ENCODE measurements at regions not wholly inside any gene's neighbourhood (a gene's known extent, or its start where the extent isn't known, plus 50 kb on each side); places are given as distances from the start of the nearest gene placed in this dataset.

DNA sequence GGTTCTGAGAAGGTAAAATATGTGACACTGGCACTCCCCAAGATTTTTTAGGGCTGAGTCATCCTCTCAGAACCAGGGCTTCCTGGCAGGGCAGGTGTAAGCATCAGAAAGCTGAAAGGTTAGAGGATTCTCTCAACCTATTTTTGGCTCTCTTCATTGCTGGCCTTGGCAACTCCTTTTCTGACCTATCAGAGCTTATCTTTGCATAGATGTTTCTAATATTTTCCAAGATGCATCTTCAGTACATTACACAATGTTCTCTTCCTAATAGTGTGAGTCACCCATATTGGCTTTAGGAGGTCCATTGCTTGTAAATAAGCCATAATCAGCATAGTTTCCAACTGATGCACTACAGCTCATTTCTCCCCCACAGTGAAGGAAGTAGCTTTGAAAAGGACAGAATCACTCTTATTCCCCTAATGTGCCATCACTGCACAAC lies 2008.4 kb upstream of the PIK3C3 start:
- TF ChIP-seq ELF4 (IDR thresholded peaks at IDR 0.05) (no peak), ZNF384 (IDR thresholded peaks at IDR 0.05) (no peak), NFRKB (IDR thresholded peaks at IDR 0.05) (no peak), HDGF (IDR thresholded peaks at IDR 0.05; ENCODE audit: borderline replicate concordance) (no peak), SP1 (IDR thresholded peaks at IDR 0.05) (no peak), FOXK2 (IDR thresholded peaks at IDR 0.05) (no peak), LEF1 (IDR thresholded peaks at IDR 0.05; ENCODE audit: borderline replicate concordance) (no peak)
- ChIA-PET POLR2A (no interaction called here), CTCF (no interaction called here)
- no peak for DNase-seq (ENCODE audit: extremely low spot score)

GRCh38 chr18:39945076-39945475 lies 2010.0 kb upstream of the PIK3C3 start:
- TF ChIP-seq FOXK2 (IDR thresholded peaks at IDR 0.05) (no peak), SP1 (IDR thresholded peaks at IDR 0.05) (no peak), LEF1 (IDR thresholded peaks at IDR 0.05; ENCODE audit: borderline replicate concordance) (no peak), L3MBTL2 (conservative IDR thresholded peaks at IDR 0.05) (no peak), CTBP1 (IDR thresholded peaks at IDR 0.05; ENCODE audit: borderline replicate concordance) (no peak), SUZ12 (IDR thresholded peaks at IDR 0.05) (no peak), HDGF (IDR thresholded peaks at IDR 0.05; ENCODE audit: borderline replicate concordance) (no peak), ZNF384 (IDR thresholded peaks at IDR 0.05) (no peak), PKNOX1 (IDR thresholded peaks at IDR 0.05) (no peak), FOXM1 (IDR thresholded peaks at IDR 0.05; ENCODE audit: borderline replicate concordance) (no peak), ARNT (IDR thresholded peaks at IDR 0.05) (no peak), FOXA1 (IDR thresholded peaks at IDR 0.05) (no peak), ELF4 (IDR thresholded peaks at IDR 0.05) (no peak)
- CTCF ChIA-PET: no interaction called here
- POLR2A ChIA-PET: no interaction called here
- no peak for DNase-seq (ENCODE audit: extremely low spot score)

GRCh38 chr18:39942702-39943101 lies 2012.3 kb upstream of the PIK3C3 start:
- DNase-seq (ENCODE audit: extremely low spot score): no peak
- TF ChIP-seq L3MBTL2 (conservative IDR thresholded peaks at IDR 0.05): no peak
- TF ChIP-seq BHLHE40 (IDR thresholded peaks at IDR 0.05; ENCODE audit: borderline replicate concordance): no peak
- TF ChIP-seq SP1 (IDR thresholded peaks at IDR 0.05): no peak
- TF ChIP-seq FOXM1 (IDR thresholded peaks at IDR 0.05; ENCODE audit: borderline replicate concordance): no peak
- ChIA-PET CTCF (no interaction called here), POLR2A (no interaction called here)

- POLR2A ChIA-PET: no interaction called here
- no peak for DNase-seq (ENCODE audit: extremely low spot score)
- TF ChIP-seq ELF4 (IDR thresholded peaks at IDR 0.05): no peak
- no peak for TF ChIP-seq LEF1 (IDR thresholded peaks at IDR 0.05; ENCODE audit: borderline replicate concordance)
- TF ChIP-seq ZNF384 (IDR thresholded peaks at IDR 0.05): no peak
- TF ChIP-seq L3MBTL2 (conservative IDR thresholded peaks at IDR 0.05): no peak
- no peak for TF ChIP-seq SUZ12 (IDR thresholded peaks at IDR 0.05)
- no peak for TF ChIP-seq PKNOX1 (IDR thresholded peaks at IDR 0.05)
- no peak for TF ChIP-seq TARDBP (IDR thresholded peaks at IDR 0.05)
- TF ChIP-seq NFRKB (IDR thresholded peaks at IDR 0.05): no peak
- no peak for TF ChIP-seq FOXK2 (IDR thresholded peaks at IDR 0.05)
- TF ChIP-seq BHLHE40 (IDR thresholded peaks at IDR 0.05; ENCODE audit: borderline replicate concordance): no peak
- CTCF ChIA-PET: interaction anchor here (0.6 kb wide), 1 partner anchor 1213 kb away, joined by 3 read pairs; no protein-coding TSS in a partner anchor
Measured at GRCh38 chr18:39938676-39939608, 2016.1 kb upstream of the PIK3C3 start.

GRCh38 chr18:39935598-39935997 lies 2019.4 kb upstream of the PIK3C3 start:
- ChIA-PET POLR2A (no interaction called here), CTCF (no interaction called here)

DNA sequence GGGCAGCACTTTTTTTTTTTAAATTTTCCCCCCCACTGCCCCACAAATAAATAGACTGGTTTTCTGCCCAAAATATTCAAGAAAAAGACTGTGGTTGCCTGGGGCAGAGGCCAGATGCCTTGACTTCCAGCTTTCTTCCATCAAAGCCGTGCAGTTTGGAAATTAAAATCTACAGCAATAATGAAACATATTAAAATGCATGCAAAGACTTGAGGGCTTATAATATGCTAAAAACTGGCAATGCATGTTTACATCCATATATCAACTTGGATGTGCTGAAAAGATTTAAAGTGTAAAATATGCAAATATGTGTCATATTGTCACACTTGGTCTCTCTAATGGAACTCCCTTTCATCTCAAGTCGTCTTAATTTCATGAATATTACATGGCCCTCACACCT lies 2036.2 kb upstream of the PIK3C3 start:
- CTCF ChIA-PET: no interaction called here
- TF ChIP-seq SP1 (IDR thresholded peaks at IDR 0.05) (no peak), ARNT (IDR thresholded peaks at IDR 0.05) (no peak), ZNF384 (IDR thresholded peaks at IDR 0.05) (no peak), BHLHE40 (IDR thresholded peaks at IDR 0.05; ENCODE audit: borderline replicate concordance) (no peak)
- POLR2A ChIA-PET: no interaction called here
- DNase-seq (ENCODE audit: extremely low spot score): no peak

More at GRCh38 chr18:39935598-39935997, 2019.4 kb upstream of the PIK3C3 start:
- DNase-seq (ENCODE audit: extremely low spot score): no peak
- no peak for TF ChIP-seq SP1 (IDR thresholded peaks at IDR 0.05)

- DNase-seq (ENCODE audit: extremely low spot score): no peak
- POLR2A ChIA-PET: no interaction called here
- CTCF ChIA-PET: no interaction called here
- no peak for TF ChIP-seq ZNF384 (IDR thresholded peaks at IDR 0.05)
- TF ChIP-seq SUZ12 (IDR thresholded peaks at IDR 0.05): no peak
- TF ChIP-seq SP1 (IDR thresholded peaks at IDR 0.05): no peak
- TF ChIP-seq FOXM1 (IDR thresholded peaks at IDR 0.05; ENCODE audit: borderline replicate concordance): no peak
Measured at GRCh38 chr18:39913672-39914366, 2041.2 kb upstream of the PIK3C3 start.

Data from HEK293T (cell line).